GM12891 (cell line): ENCODE measurements at regions not wholly inside any gene's neighbourhood (a gene's known extent, or its start where the extent isn't known, plus 50 kb on each side); places are given as distances from the start of the nearest gene placed in this dataset.

Experiments used
- POLR2A ChIP-seq: IDR thresholded peaks from 2 replicates; pipeline ENCODE4 v1.6.1; 2011; ENCODE audit warnings: low read depth, low read length, control low read depth
- POLR2AphosphoS5 ChIP-seq: IDR thresholded peaks from 2 replicates; pipeline ENCODE4 v1.6.1; 2011; ENCODE audit warnings: low read depth, low read length, control low read depth

DNA sequence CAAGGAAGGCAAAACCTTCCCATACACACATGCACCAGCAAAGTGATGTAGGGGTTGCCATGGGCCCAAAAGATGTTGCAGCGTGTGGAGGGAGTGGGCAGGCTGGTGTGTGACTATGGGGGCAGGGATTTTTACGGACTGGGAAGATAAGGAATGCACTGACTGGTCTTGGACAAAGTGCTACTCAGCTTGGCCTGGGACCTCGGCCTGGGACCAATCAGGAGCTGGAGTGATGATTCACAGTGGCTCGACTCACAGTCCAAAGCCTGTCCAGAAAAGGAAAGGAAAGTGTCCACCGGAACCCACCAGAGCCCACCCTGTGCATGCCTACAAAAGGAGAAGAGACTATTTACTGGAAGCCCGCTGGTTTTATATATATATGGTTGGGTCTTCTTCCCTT is 567.0 kb upstream of the GNPDA2 start:
- no peak for TF ChIP-seq POLR2AphosphoS5
- TF ChIP-seq POLR2A, result no peak
